Keratinocyte (primary cell): ENCODE measurements at regions not wholly inside any gene's neighbourhood (a gene's known extent, or its start where the extent isn't known, plus 50 kb on each side); places are given as distances from the start of the nearest gene placed in this dataset.

Experiments used
- DNase-seq: peaks from one replicate; pipeline ENCODE4 v3.0.0-alpha.2; 2011; ENCODE audit warnings: low read depth, missing footprints, low spot score
- FAIRE-seq: peaks from 2 replicates; lab custom pipeline; 2011; peaks lifted over from hg19 to GRCh38; lab: Jason Lieb, UNC
- H2AFZ ChIP-seq: 2 replicates; pipeline ENCODE4 v1.6.0; 2012; ENCODE audit warnings: low read length, control low read depth, inconsistent platforms; ENCODE audit not compliant: control insufficient read depth
- H3K27ac ChIP-seq: 2 replicates; pipeline ENCODE4 v1.5.1; 2011; ENCODE audit warnings: low read length; ENCODE audit not compliant: control insufficient read depth, insufficient read depth
- H3K27me3 ChIP-seq: 3 replicates; pipeline ENCODE4 v1.6.0; 2011; ENCODE audit warnings: low read length; ENCODE audit not compliant: control insufficient read depth, insufficient read depth; ENCODE audit errors: extremely low read depth
- H3K36me3 ChIP-seq, 2 experiments: 2 replicates in 1 of 2; 3 replicates in 1 of 2; pipeline ENCODE4 v1.5.1; 2011; ENCODE audit warnings: low read length in 2 of 2, mild to moderate bottlenecking in 1 of 2; ENCODE audit not compliant: control insufficient read depth in 2 of 2, insufficient read depth in 2 of 2; ENCODE audit errors: extremely low read depth in 1 of 2
- H3K4me1 ChIP-seq: 3 replicates; pipeline ENCODE4 v1.5.1; 2011; ENCODE audit warnings: low read length; ENCODE audit not compliant: control insufficient read depth, insufficient read depth; ENCODE audit errors: extremely low read depth
- H3K4me2 ChIP-seq: 3 replicates; pipeline ENCODE4 v1.6.0; 2011; ENCODE audit warnings: low read depth, low read length; ENCODE audit not compliant: control insufficient read depth, insufficient read depth; ENCODE audit errors: extremely low read depth
- H3K4me3 ChIP-seq, 3 experiments: fragments of 200-600 bp in 1 of 3; sonication (generic) in 1 of 3; 2 replicates in 2 of 3; 3 replicates in 1 of 3; pipeline ENCODE4 v1.5.1; 2011 to 2016; ENCODE audit warnings: low read length in 3 of 3, mild to moderate bottlenecking in 3 of 3, control low read depth in 2 of 3, inconsistent platforms in 1 of 3, low read depth in 1 of 3, mixed read lengths in 1 of 3, mixed run types in 1 of 3, moderate library complexity in 1 of 3; ENCODE audit not compliant: control insufficient read depth in 2 of 3, insufficient read depth in 2 of 3; ENCODE audit errors: extremely low read depth in 1 of 3
- H3K79me2 ChIP-seq: 2 replicates; pipeline ENCODE4 v1.6.0; 2012; ENCODE audit warnings: low read length; ENCODE audit not compliant: control insufficient read depth, insufficient read depth
- H3K9ac ChIP-seq: 3 replicates; pipeline ENCODE4 v1.6.0; 2011; ENCODE audit warnings: low read length; ENCODE audit not compliant: control insufficient read depth, insufficient read depth; ENCODE audit errors: extremely low read depth
- H3K9me1 ChIP-seq: 3 replicates; pipeline ENCODE4 v1.6.0; 2011; ENCODE audit warnings: low read length; ENCODE audit not compliant: control insufficient read depth, insufficient read depth; ENCODE audit errors: extremely low read depth
- H3K9me3 ChIP-seq: 2 replicates; pipeline ENCODE4 v1.5.1; 2012; ENCODE audit warnings: low read depth, low read length; ENCODE audit not compliant: control insufficient read depth
- H4K20me1 ChIP-seq: 3 replicates; pipeline ENCODE4 v1.6.0; 2011; ENCODE audit warnings: low read length; ENCODE audit not compliant: control insufficient read depth, insufficient read depth; ENCODE audit errors: extremely low read depth
- EZH2 ChIP-seq: IDR thresholded peaks from one replicate; pipeline ENCODE4 v1.6.1; 2012; ENCODE audit warnings: inconsistent platforms, mild to moderate bottlenecking, low read length, moderate library complexity
- dilution Hi-C: fragments of 300-500 bp; cut with MboI; formaldehyde crosslinking; loops from one replicate; pipeline ENCODE4 v1.7.0; 2020; ENCODE audit warnings: low sequenced_read_pairs; ENCODE audit not compliant: extremely low pct_ligation_motif_present
- TF ChIP-seq, protein P1 (sequence below), 3 experiments: IDR thresholded peaks in 1 of 3; conservative IDR thresholded peaks in 1 of 3; optimal IDR thresholded peaks in 1 of 3; 2 replicates in 2 of 3; 3 replicates in 1 of 3; pipeline versions ENCODE3 to v1.5.1; 2011; ENCODE audit warnings: low read length in 3 of 3, mild to moderate bottlenecking in 3 of 3, moderate library complexity in 2 of 3, control low read depth in 1 of 3, inconsistent platforms in 1 of 3; ENCODE audit not compliant: insufficient read depth in 2 of 3; ENCODE audit errors: extremely low read depth in 1 of 3

GRCh38 chr11:135022454-135022853 is 610.4 kb upstream of the B3GAT1 start:
- Histone ChIP-seq H3K9ac (no peak overlapping the region), H3K27ac (no peak overlapping the region), H3K9me1 (no peaks in the 10 kb centered on the region), H3K79me2 (no peaks in the 10 kb centered on the region), H4K20me1 (no peaks in the 10 kb centered on the region), H2AFZ (no peak overlapping the region), H3K27me3 (no peaks in the 10 kb centered on the region), H3K4me1 (no peaks in the 10 kb centered on the region), H3K4me3 (no peak overlapping the region), H3K4me2 (no peak overlapping the region), H3K36me3 (no peaks in the 10 kb centered on the region), H3K9me3 (no peaks in the 10 kb centered on the region)
- no peak for FAIRE-seq
- DNase-seq, result no peak
- TF ChIP-seq, protein P1, sequence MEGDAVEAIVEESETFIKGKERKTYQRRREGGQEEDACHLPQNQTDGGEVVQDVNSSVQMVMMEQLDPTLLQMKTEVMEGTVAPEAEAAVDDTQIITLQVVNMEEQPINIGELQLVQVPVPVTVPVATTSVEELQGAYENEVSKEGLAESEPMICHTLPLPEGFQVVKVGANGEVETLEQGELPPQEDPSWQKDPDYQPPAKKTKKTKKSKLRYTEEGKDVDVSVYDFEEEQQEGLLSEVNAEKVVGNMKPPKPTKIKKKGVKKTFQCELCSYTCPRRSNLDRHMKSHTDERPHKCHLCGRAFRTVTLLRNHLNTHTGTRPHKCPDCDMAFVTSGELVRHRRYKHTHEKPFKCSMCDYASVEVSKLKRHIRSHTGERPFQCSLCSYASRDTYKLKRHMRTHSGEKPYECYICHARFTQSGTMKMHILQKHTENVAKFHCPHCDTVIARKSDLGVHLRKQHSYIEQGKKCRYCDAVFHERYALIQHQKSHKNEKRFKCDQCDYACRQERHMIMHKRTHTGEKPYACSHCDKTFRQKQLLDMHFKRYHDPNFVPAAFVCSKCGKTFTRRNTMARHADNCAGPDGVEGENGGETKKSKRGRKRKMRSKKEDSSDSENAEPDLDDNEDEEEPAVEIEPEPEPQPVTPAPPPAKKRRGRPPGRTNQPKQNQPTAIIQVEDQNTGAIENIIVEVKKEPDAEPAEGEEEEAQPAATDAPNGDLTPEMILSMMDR (optimal IDR thresholded peaks at IDR 0.05 in 1 of 3, IDR thresholded peaks at IDR 0.05 in 1 of 3, conservative IDR thresholded peaks at IDR 0.05 in 1 of 3; ENCODE audit: extremely low read depth in 1 of 3, insufficient read depth in 2 of 3, low read length in 3 of 3), result no peak
- TF ChIP-seq EZH2, result no peak
- dilution Hi-C loops, result no loop called here

GRCh38 chr11:135019899-135020298 is 607.9 kb upstream of the B3GAT1 start:
- Histone ChIP-seq H4K20me1 (no peaks in the 10 kb centered on the region), H2AFZ (no peak overlapping the region), H3K4me1 (no peaks in the 10 kb centered on the region), H3K27me3 (no peaks in the 10 kb centered on the region), H3K9me3 (no peaks in the 10 kb centered on the region), H3K79me2 (no peaks in the 10 kb centered on the region), H3K9me1 (no peaks in the 10 kb centered on the region), H3K4me3 (no peak overlapping the region), H3K36me3 (no peaks in the 10 kb centered on the region), H3K9ac (no peak overlapping the region), H3K4me2 (no peak overlapping the region), H3K27ac (no peak overlapping the region)
- dilution Hi-C loops, result no loop called here
- FAIRE-seq, result no peak
- no peak for DNase-seq
- TF ChIP-seq, protein P1 (optimal IDR thresholded peaks at IDR 0.05 in 1 of 3, IDR thresholded peaks at IDR 0.05 in 1 of 3, conservative IDR thresholded peaks at IDR 0.05 in 1 of 3; ENCODE audit: extremely low read depth in 1 of 3, insufficient read depth in 2 of 3, low read length in 3 of 3), result no peak
- no peak for TF ChIP-seq EZH2
